ENCODE measurements at regions not wholly inside any gene's neighbourhood (a gene's known extent, or its start where the extent isn't known, plus 50 kb on each side); places are given as distances from the start of the nearest gene placed in this dataset.
"Not testable (repeated sequence)": the region's sequence is repeated elsewhere in the genome, so short reads cannot be mapped to it uniquely, and the experiment has no call there.

DNA sequence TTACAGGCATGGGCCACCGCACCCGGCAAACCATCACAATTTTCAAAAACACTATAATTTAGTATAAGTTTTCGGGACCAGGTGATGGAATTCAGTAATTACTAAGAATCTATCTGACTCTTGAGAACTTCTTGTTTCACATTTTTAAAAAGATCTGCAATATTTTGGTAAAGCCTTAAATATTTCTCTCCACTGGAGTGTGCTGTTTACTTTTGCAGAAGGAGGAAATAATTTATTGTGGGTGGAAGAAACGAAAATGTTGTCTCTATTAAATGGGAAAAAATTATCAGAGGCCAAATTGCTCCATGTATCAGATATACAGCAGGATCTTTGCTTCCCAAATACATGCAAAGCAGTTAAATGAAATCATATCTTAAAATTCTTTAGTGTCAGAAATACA is 566.8 kb upstream of the CYLC2 start:
- H3K4me3 ChIP-seq (ENCODE audit: low read depth in 2 of 2, low read length in 2 of 2) = no peak overlapping the region
- H3K36me3 ChIP-seq (ENCODE audit: control insufficient read depth, insufficient read depth, low read length) = no peaks in the 10 kb centered on the region
- ChIA-PET POLR2A (no interaction called here), CTCF (no interaction called here)
- H3K27me3 ChIP-seq (ENCODE audit: control insufficient read depth, insufficient read depth, low read length) = no peaks in the 10 kb centered on the region
- intact Hi-C loops (cut with micrococcal nuclease; ENCODE audit: unreplicated experiment) = no loop called here
- no TSS peak for BruUV-seq (replicated peaks)
- no peak for DNase-seq (ENCODE audit: low read depth, low spot score)
- H3K4me1 ChIP-seq (ENCODE audit: control insufficient read depth, insufficient read depth, low read length) = no peaks in the 10 kb centered on the region
- no peak for ATAC-seq
- in situ Hi-C loops (cut with HindIII; ENCODE audit: low pct_unique_long_range_greater_than_20kb, low sequenced_read_pairs) = no loop called here
- no peaks in the 10 kb centered on the region for H3K9me3 ChIP-seq (ENCODE audit: control insufficient read depth, insufficient read depth, low read depth, low read length)
- H3K27ac ChIP-seq (ENCODE audit: low read length) = no peak overlapping the region
- TF ChIP-seq POLR2AphosphoS5 (IDR thresholded peaks at IDR 0.05; ENCODE audit: low read depth, low read length) = no peak

DNA sequence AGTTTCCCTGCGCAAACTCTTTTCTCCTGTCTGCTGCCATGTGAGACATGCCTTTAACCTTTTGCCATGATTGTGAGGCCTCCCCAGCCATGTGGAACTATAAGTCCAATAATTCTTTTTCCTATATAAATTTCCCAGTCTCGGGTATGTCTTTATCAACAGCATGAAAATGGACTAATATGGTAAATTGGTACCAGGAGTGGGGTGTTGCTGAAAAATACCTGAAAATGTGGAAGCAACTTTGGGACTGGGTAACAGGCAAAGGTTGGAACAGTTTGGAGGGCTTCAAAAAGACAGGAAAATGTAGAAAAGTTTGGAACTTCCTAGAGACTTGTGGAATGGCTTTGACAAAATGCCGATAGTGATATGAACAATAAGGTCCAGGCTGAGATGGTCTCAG is 578.9 kb upstream of the CYLC2 start:
- H3K9me3 ChIP-seq (ENCODE audit: control insufficient read depth, insufficient read depth, low read depth, low read length); ATAC-seq; H3K27ac ChIP-seq (ENCODE audit: low read length); H3K4me1 ChIP-seq (ENCODE audit: control insufficient read depth, insufficient read depth, low read length); H3K27me3 ChIP-seq (ENCODE audit: control insufficient read depth, insufficient read depth, low read length); BruUV-seq (replicated peaks); H3K4me3 ChIP-seq (ENCODE audit: low read depth in 2 of 2, low read length in 2 of 2); H3K36me3 ChIP-seq (ENCODE audit: control insufficient read depth, insufficient read depth, low read length); intact Hi-C loops (cut with micrococcal nuclease; ENCODE audit: unreplicated experiment); DNase-seq (ENCODE audit: low read depth, low spot score); CTCF ChIA-PET; POLR2A ChIA-PET; in situ Hi-C loops (cut with HindIII; ENCODE audit: low pct_unique_long_range_greater_than_20kb, low sequenced_read_pairs): not testable (repeated sequence)

DNA sequence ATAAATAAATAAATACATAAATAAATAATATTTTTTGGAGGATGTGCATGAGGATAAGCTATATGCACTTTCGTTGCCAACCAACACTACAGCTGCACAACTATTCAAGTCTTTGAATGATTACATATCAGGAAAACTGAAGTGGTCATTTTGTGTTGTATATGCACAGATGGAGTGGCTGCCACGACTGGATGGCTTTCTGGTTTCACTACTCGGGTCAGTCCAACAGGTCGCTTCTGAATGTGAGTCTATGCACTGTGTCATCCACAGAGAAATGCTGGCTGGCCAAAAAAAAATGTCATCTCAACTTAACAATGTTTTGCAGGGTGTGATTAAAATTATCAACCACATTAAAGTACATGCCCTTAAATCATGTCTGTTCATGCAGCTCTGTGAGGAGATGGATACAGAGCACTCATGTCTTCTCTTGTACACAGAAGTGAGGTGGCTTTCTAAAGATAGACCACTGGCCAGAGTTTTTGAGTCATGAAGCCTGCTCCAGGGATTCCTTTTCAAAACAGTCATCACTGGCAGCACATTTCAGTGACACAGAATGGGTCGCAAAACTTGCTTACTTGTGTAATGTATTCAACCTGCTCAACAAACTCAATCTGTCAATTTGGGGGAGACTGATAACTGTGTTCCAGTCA is 589.8 kb upstream of the CYLC2 start:
- DNase-seq (ENCODE audit: low read depth, low spot score) (no peak), ATAC-seq (no peak)
- Histone ChIP-seq H3K27ac (ENCODE audit: low read length) (no peak overlapping the region), H3K4me3 (ENCODE audit: low read depth in 2 of 2, low read length in 2 of 2) (no peak overlapping the region), H3K36me3 (ENCODE audit: control insufficient read depth, insufficient read depth, low read length) (no peaks in the 10 kb centered on the region), H3K4me1 (ENCODE audit: control insufficient read depth, insufficient read depth, low read length) (no peaks in the 10 kb centered on the region), H3K27me3 (ENCODE audit: control insufficient read depth, insufficient read depth, low read length) (no peaks in the 10 kb centered on the region), H3K9me3 (ENCODE audit: control insufficient read depth, insufficient read depth, low read depth, low read length) (no peaks in the 10 kb centered on the region)
- BruUV-seq (replicated peaks) = no TSS peak
- ChIA-PET CTCF (interaction anchor here (0.6 kb wide), 1 partner anchor 276 kb away, joined by 4 read pairs; no protein-coding TSS in a partner anchor), POLR2A (no interaction called here)
- intact Hi-C loops (cut with micrococcal nuclease; ENCODE audit: unreplicated experiment) (no loop called here), in situ Hi-C loops (cut with HindIII; ENCODE audit: low pct_unique_long_range_greater_than_20kb, low sequenced_read_pairs) (no loop called here)
- TF ChIP-seq, protein P1, sequence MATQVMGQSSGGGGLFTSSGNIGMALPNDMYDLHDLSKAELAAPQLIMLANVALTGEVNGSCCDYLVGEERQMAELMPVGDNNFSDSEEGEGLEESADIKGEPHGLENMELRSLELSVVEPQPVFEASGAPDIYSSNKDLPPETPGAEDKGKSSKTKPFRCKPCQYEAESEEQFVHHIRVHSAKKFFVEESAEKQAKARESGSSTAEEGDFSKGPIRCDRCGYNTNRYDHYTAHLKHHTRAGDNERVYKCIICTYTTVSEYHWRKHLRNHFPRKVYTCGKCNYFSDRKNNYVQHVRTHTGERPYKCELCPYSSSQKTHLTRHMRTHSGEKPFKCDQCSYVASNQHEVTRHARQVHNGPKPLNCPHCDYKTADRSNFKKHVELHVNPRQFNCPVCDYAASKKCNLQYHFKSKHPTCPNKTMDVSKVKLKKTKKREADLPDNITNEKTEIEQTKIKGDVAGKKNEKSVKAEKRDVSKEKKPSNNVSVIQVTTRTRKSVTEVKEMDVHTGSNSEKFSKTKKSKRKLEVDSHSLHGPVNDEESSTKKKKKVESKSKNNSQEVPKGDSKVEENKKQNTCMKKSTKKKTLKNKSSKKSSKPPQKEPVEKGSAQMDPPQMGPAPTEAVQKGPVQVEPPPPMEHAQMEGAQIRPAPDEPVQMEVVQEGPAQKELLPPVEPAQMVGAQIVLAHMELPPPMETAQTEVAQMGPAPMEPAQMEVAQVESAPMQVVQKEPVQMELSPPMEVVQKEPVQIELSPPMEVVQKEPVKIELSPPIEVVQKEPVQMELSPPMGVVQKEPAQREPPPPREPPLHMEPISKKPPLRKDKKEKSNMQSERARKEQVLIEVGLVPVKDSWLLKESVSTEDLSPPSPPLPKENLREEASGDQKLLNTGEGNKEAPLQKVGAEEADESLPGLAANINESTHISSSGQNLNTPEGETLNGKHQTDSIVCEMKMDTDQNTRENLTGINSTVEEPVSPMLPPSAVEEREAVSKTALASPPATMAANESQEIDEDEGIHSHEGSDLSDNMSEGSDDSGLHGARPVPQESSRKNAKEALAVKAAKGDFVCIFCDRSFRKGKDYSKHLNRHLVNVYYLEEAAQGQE (IDR thresholded peaks at IDR 0.05; ENCODE audit: insufficient read depth in 1 of 2, low read depth in 2 of 2, low read length in 1 of 2) = no peak
- TF ChIP-seq, protein P2, sequence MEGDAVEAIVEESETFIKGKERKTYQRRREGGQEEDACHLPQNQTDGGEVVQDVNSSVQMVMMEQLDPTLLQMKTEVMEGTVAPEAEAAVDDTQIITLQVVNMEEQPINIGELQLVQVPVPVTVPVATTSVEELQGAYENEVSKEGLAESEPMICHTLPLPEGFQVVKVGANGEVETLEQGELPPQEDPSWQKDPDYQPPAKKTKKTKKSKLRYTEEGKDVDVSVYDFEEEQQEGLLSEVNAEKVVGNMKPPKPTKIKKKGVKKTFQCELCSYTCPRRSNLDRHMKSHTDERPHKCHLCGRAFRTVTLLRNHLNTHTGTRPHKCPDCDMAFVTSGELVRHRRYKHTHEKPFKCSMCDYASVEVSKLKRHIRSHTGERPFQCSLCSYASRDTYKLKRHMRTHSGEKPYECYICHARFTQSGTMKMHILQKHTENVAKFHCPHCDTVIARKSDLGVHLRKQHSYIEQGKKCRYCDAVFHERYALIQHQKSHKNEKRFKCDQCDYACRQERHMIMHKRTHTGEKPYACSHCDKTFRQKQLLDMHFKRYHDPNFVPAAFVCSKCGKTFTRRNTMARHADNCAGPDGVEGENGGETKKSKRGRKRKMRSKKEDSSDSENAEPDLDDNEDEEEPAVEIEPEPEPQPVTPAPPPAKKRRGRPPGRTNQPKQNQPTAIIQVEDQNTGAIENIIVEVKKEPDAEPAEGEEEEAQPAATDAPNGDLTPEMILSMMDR (IDR thresholded peaks at IDR 0.05) = no peak
- TF ChIP-seq SIN3A (IDR thresholded peaks at IDR 0.05; ENCODE audit: borderline replicate concordance, insufficient read depth, low read depth, low read length) (no peak), TCF7L2 (IDR thresholded peaks at IDR 0.05; ENCODE audit: low read depth, low read length) (no peak), POLR2AphosphoS5 (IDR thresholded peaks at IDR 0.05; ENCODE audit: low read depth, low read length) (no peak)
